Astrocyte (in vitro differentiated cells and primary cell): ENCODE measurements at regions not wholly inside any gene's neighbourhood (a gene's known extent, or its start where the extent isn't known, plus 50 kb on each side); places are given as distances from the start of the nearest gene placed in this dataset.

Source experiments
- DNase-seq: peaks from one replicate; pipeline ENCODE4 v3.0.0-alpha.2; 2010; ENCODE audit warnings: low read depth
- FAIRE-seq: peaks from 2 replicates; lab custom pipeline; 2011; peaks lifted over from hg19 to GRCh38; lab: Jason Lieb, UNC
- H2AFZ ChIP-seq: 2 replicates; pipeline ENCODE4 v1.6.0; 2012; ENCODE audit warnings: low read depth, low read length, inconsistent platforms
- H3K27ac ChIP-seq: 2 replicates; pipeline ENCODE4 v1.5.1; 2011; ENCODE audit warnings: low read depth, low read length, inconsistent platforms
- H3K27me3 ChIP-seq: 2 replicates; pipeline ENCODE4 v1.6.0; 2011; ENCODE audit warnings: low read length, inconsistent platforms; ENCODE audit not compliant: insufficient read depth
- H3K36me3 ChIP-seq: 2 replicates; pipeline ENCODE4 v1.5.1; 2011; ENCODE audit warnings: low read length, inconsistent platforms; ENCODE audit not compliant: insufficient read depth
- H3K4me1 ChIP-seq: 2 replicates; pipeline ENCODE4 v1.5.1; 2011; ENCODE audit warnings: low read length, inconsistent platforms; ENCODE audit not compliant: insufficient read depth
- H3K4me2 ChIP-seq: 2 replicates; pipeline ENCODE4 v1.6.0; 2012; ENCODE audit warnings: low read length, inconsistent platforms
- H3K4me3 ChIP-seq: 2 replicates; pipeline ENCODE4 v1.5.1; 2011; ENCODE audit warnings: low read depth, mild to moderate bottlenecking, low read length, inconsistent platforms; ENCODE audit not compliant: insufficient read depth
- H3K79me2 ChIP-seq: 2 replicates; pipeline ENCODE4 v1.6.0; 2012; ENCODE audit warnings: mild to moderate bottlenecking, low read length, inconsistent platforms; ENCODE audit not compliant: insufficient read depth
- H3K9ac ChIP-seq: 2 replicates; pipeline ENCODE4 v1.6.0; 2012; ENCODE audit warnings: mild to moderate bottlenecking, low read length, inconsistent platforms
- H3K9me3 ChIP-seq: 2 replicates; pipeline ENCODE4 v1.5.1; 2012; ENCODE audit warnings: low read depth, mild to moderate bottlenecking, low read length, inconsistent platforms; ENCODE audit not compliant: insufficient read depth
- H4K20me1 ChIP-seq: 2 replicates; pipeline ENCODE4 v1.6.0; 2012; ENCODE audit warnings: low read length, inconsistent platforms; ENCODE audit not compliant: insufficient read depth
- H3K27ac Mint-ChIP-seq: one replicate; pipeline ENCODE4 v1.8.0; 2021; ENCODE audit warnings: mild to moderate bottlenecking, mixed read lengths; ENCODE audit not compliant: unreplicated experiment
- H3K27me3 Mint-ChIP-seq: one replicate; pipeline ENCODE4 v1.8.0; 2021; ENCODE audit warnings: low read depth, mixed read lengths; ENCODE audit not compliant: unreplicated experiment
- H3K36me3 Mint-ChIP-seq: one replicate; pipeline ENCODE4 v1.8.0; 2021; ENCODE audit warnings: low read depth, mixed read lengths; ENCODE audit not compliant: unreplicated experiment
- H3K4me1 Mint-ChIP-seq: one replicate; pipeline ENCODE4 v1.8.0; 2021; ENCODE audit warnings: low read depth, mixed read lengths; ENCODE audit not compliant: unreplicated experiment
- H3K4me3 Mint-ChIP-seq: one replicate; pipeline ENCODE4 v1.8.0; 2021; ENCODE audit warnings: mild to moderate bottlenecking, moderate library complexity, mixed read lengths; ENCODE audit not compliant: unreplicated experiment
- H3K9me3 Mint-ChIP-seq: one replicate; pipeline ENCODE4 v1.8.0; 2021; ENCODE audit warnings: mild to moderate bottlenecking, mixed read lengths; ENCODE audit not compliant: unreplicated experiment
- EZH2 ChIP-seq: IDR thresholded peaks from 2 replicates; pipeline ENCODE4 v1.6.1; 2012; ENCODE audit warnings: mild to moderate bottlenecking, low read length, inconsistent platforms; ENCODE audit not compliant: insufficient read depth
- TF ChIP-seq, protein P1 (sequence below): IDR thresholded peaks from 2 replicates; pipeline ENCODE4 v1.5.1; 2011; ENCODE audit warnings: low read depth, mild to moderate bottlenecking, inconsistent platforms, low read length, moderate library complexity; ENCODE audit not compliant: insufficient read depth

DNA sequence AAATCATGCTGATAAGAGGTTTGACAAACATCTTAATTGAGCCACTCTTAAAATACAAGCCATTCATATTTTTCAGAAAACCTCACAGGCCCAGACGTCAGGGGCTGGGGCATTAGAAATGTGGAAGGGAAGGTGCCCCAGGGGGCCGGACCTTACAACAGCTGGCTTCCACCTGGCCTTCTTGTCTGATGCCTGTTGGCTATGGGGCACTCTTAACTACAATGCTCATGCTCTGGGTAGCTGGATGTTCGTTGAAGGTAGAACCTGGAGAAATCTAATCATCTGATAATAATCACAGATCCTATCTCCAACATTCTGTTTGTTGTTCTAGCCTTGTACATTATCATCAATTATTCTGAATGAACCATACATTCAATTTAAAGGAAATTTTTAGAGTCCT, 156.9 kb upstream of the SOX11 start:
- Histone ChIP-seq H3K4me1 (no peaks in the 10 kb centered on the region), H3K79me2 (no peaks in the 10 kb centered on the region), H3K9me3 (no peaks in the 10 kb centered on the region), H3K36me3 (no peaks in the 10 kb centered on the region), H3K27me3 (no peaks in the 10 kb centered on the region), H3K9ac (no peak overlapping the region), H2AFZ (no peak overlapping the region), H3K4me3 (no peak overlapping the region), H3K27ac (no peak overlapping the region), H4K20me1 (no peaks in the 10 kb centered on the region), H3K4me2 (no peak overlapping the region)
- no peak for FAIRE-seq
- H3K27ac Mint-ChIP-seq = no peak overlapping the region
- H3K9me3 Mint-ChIP-seq = peaks cover 6% of the 10 kb centered on the region
- H3K36me3 Mint-ChIP-seq = no peaks in the 10 kb centered on the region
- no peaks in the 10 kb centered on the region for H3K4me1 Mint-ChIP-seq
- DNase-seq = no peak
- TF ChIP-seq EZH2 = no peak
- TF ChIP-seq, protein P1, sequence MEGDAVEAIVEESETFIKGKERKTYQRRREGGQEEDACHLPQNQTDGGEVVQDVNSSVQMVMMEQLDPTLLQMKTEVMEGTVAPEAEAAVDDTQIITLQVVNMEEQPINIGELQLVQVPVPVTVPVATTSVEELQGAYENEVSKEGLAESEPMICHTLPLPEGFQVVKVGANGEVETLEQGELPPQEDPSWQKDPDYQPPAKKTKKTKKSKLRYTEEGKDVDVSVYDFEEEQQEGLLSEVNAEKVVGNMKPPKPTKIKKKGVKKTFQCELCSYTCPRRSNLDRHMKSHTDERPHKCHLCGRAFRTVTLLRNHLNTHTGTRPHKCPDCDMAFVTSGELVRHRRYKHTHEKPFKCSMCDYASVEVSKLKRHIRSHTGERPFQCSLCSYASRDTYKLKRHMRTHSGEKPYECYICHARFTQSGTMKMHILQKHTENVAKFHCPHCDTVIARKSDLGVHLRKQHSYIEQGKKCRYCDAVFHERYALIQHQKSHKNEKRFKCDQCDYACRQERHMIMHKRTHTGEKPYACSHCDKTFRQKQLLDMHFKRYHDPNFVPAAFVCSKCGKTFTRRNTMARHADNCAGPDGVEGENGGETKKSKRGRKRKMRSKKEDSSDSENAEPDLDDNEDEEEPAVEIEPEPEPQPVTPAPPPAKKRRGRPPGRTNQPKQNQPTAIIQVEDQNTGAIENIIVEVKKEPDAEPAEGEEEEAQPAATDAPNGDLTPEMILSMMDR = no peak
- H3K4me3 Mint-ChIP-seq = no peak overlapping the region
- H3K27me3 Mint-ChIP-seq = no peaks in the 10 kb centered on the region

DNA sequence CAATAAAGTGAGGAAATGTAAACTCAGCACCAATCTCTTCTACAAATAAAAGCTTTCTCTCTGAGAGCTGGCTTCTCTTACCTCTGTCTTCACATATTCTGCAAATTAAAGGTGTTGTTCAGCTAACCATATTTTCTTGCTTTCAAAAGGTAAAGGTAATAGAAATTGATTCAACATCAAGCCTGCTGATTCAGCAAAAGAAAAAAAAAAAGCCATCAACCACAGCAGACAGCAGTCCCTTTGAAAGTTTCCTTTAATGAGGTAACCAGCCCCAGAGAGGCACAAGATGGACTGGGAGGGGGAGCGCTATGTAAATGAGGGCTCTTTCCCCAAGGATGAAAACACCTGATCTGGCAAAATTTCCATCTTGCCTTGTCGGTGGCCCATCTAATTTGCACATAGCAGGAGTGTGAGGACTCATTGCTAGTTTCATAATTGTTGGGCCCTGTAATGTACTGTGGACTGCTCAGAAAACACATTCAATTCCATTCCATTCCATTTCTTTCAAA, 154.9 kb upstream of the SOX11 start:
- Mint-ChIP-seq H3K27me3 (no peaks in the 10 kb centered on the region), H3K4me3 (no peak overlapping the region), H3K36me3 (no peaks in the 10 kb centered on the region), H3K4me1 (no peaks in the 10 kb centered on the region), H3K27ac (no peak overlapping the region), H3K9me3 (peaks cover 5% of the 10 kb centered on the region)
- FAIRE-seq = no peak
- H3K9me3 ChIP-seq = no peaks in the 10 kb centered on the region
- no peak overlapping the region for H2AFZ ChIP-seq
- H3K4me1 ChIP-seq = no peaks in the 10 kb centered on the region
- no peaks in the 10 kb centered on the region for H3K27me3 ChIP-seq
- H3K79me2 ChIP-seq = no peaks in the 10 kb centered on the region
- no peak overlapping the region for H3K4me3 ChIP-seq
- no peaks in the 10 kb centered on the region for H3K36me3 ChIP-seq
- DNase-seq = no peak
- no peak overlapping the region for H3K4me2 ChIP-seq
- TF ChIP-seq, protein P1 = no peak
- TF ChIP-seq EZH2 = no peak
- H3K9ac ChIP-seq = no peak overlapping the region
- H4K20me1 ChIP-seq = no peaks in the 10 kb centered on the region
- H3K27ac ChIP-seq = no peak overlapping the region

DNA sequence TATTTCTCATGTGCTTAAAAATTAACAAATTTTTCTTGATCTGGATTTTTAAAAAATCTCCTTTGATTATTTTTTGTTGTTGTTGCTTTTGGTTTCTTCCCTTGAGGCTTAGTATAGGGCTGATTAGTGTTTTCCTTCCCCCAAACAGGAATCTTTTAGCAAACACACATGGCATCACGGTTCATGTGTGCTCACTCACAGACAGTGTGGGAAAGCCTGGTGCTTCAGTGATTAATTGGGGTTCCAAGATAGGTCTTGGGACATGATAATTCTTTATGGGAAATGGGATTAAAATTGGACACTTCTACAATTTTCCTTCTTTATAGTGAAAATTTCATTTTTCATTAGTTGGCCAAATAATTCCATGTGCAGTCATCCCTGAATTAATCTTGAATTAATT, 153.9 kb upstream of the SOX11 start:
- H3K27ac Mint-ChIP-seq = no peak overlapping the region
- Histone ChIP-seq H3K4me3 (no peak overlapping the region), H3K9me3 (no peaks in the 10 kb centered on the region), H2AFZ (no peak overlapping the region), H3K4me2 (no peak overlapping the region), H3K36me3 (no peaks in the 10 kb centered on the region), H3K27ac (no peak overlapping the region), H3K27me3 (no peaks in the 10 kb centered on the region), H4K20me1 (no peaks in the 10 kb centered on the region), H3K79me2 (no peaks in the 10 kb centered on the region), H3K4me1 (no peaks in the 10 kb centered on the region), H3K9ac (no peak overlapping the region)
- H3K36me3 Mint-ChIP-seq = no peaks in the 10 kb centered on the region
- no peak overlapping the region for H3K4me3 Mint-ChIP-seq
- no peak for FAIRE-seq
- H3K9me3 Mint-ChIP-seq = peaks cover 2% of the 10 kb centered on the region
- TF ChIP-seq, protein P1 = no peak
- no peak for TF ChIP-seq EZH2
- H3K4me1 Mint-ChIP-seq = no peaks in the 10 kb centered on the region
- no peak for DNase-seq
- no peaks in the 10 kb centered on the region for H3K27me3 Mint-ChIP-seq
